ENCODE measurements at regions not wholly inside any gene's neighbourhood (a gene's known extent, or its start where the extent isn't known, plus 50 kb on each side); places are given as distances from the start of the nearest gene placed in this dataset.

- no peak overlapping the region for H3K4me3 ChIP-seq (replicated peaks; ENCODE audit: low read depth, low read length)
- TF ChIP-seq CTCF (IDR thresholded peaks at IDR 0.05; ENCODE audit: low read depth, low read length, missing control alignments) = no peak
- DNase-seq (ENCODE audit: extremely low read depth, low read depth) = no peak
These were observed 1256.8 kb upstream of the SORCS1 start for GRCh38 chr10:108421266-108421665.

- no peak overlapping the region for H3K4me3 ChIP-seq (replicated peaks; ENCODE audit: low read depth, low read length)
- no peak for TF ChIP-seq CTCF (IDR thresholded peaks at IDR 0.05; ENCODE audit: low read depth, low read length, missing control alignments)
- no peak for DNase-seq (ENCODE audit: extremely low read depth, low read depth)
These were observed 1249.4 kb upstream of the SORCS1 start for GRCh38 chr10:108413954-108414353.

DNA sequence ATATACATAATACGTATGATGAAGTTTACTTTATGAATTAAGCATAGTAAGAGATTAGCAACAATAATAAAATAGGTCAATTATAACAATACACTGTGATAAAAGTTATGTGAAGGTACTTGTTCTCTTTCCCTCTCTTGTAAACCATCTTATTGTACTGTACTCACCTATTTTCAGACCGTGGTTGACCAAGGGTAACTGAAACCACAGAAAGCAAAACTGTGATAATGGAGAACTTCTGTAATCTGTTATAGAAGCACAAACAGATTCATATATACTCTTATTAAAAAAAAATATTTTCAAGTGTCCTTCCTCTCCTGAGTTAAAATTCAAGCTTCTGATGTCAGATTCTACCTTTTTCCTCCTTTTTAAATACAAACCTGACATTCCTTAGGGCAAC is 1247.8 kb upstream of the SORCS1 start:
- no peak for TF ChIP-seq CTCF (IDR thresholded peaks at IDR 0.05; ENCODE audit: low read depth, low read length, missing control alignments)
- no peak for DNase-seq (ENCODE audit: extremely low read depth, low read depth)
- H3K4me3 ChIP-seq (replicated peaks; ENCODE audit: low read depth, low read length) = no peak overlapping the region

DNA sequence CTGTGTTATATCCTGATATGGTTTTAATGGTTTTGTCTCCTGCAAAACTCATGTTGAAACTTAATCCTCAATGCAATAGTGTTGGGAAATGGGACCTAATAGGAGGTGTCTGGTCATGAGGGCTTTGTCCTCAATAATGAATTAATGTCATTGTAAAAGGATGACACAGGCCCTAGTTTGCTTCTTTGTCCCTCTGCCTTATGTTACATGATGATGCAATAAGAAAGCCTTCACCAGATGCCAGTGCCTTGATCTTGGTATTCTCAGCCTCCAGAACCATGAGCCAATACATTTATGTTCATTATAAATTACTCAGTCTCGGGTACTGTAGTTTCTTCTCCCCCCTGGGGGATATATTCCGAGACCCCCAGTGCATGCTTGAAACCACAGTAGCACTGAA is 1247.4 kb upstream of the SORCS1 start:
- DNase-seq (ENCODE audit: extremely low read depth, low read depth) = no peak
- H3K4me3 ChIP-seq (replicated peaks; ENCODE audit: low read depth, low read length) = no peak overlapping the region
- no peak for TF ChIP-seq CTCF (IDR thresholded peaks at IDR 0.05; ENCODE audit: low read depth, low read length, missing control alignments)

GRCh38 chr10:108411206-108411605 is 1246.7 kb upstream of the SORCS1 start:
- no peak overlapping the region for H3K4me3 ChIP-seq (replicated peaks; ENCODE audit: low read depth, low read length)
- no peak for DNase-seq (ENCODE audit: extremely low read depth, low read depth)
- TF ChIP-seq CTCF (IDR thresholded peaks at IDR 0.05; ENCODE audit: low read depth, low read length, missing control alignments) = no peak

- DNase-seq (ENCODE audit: extremely low read depth, low read depth) = no peak
- no peak overlapping the region for H3K4me3 ChIP-seq (replicated peaks; ENCODE audit: low read depth, low read length)
- no peak for TF ChIP-seq CTCF (IDR thresholded peaks at IDR 0.05; ENCODE audit: low read depth, low read length, missing control alignments)
These were observed 1245.7 kb upstream of the SORCS1 start for GRCh38 chr10:108410236-108410635.

DNA sequence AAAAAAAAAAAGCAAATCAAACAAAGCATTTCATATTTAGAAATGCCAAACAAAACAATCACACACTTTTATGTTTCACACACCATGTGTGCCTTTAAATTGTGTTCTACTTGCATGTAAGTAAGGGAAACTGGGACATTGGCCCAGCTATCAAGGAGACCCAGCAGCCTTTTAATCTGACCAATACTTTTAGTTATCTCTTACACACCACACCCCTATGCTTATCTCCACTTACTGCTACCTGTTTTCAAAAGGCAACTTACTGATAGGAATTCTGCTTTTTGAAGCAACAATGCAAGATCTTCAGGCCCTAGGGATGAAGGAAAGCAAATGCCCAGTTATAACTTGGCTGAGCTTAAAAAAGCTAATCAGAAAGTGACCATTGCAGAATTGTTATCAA is 1244.8 kb upstream of the SORCS1 start:
- DNase-seq (ENCODE audit: extremely low read depth, low read depth) = no peak
- TF ChIP-seq CTCF (IDR thresholded peaks at IDR 0.05; ENCODE audit: low read depth, low read length, missing control alignments) = no peak
- no peak overlapping the region for H3K4me3 ChIP-seq (replicated peaks; ENCODE audit: low read depth, low read length)
